K562 (cell line): ENCODE measurements at regions not wholly inside any gene's neighbourhood (a gene's known extent, or its start where the extent isn't known, plus 50 kb on each side); places are given as distances from the start of the nearest gene placed in this dataset.

Experiments used
- ATAC-seq: fragments of 200-7000 bp; cut with Tn5 transposase; 3 replicates; pipeline ENCODE4 v1.9.1; 2020; ENCODE audit warnings: moderate library complexity
- BruUV-seq: library from RNA; stranded (reverse); fragments of 400-500 nt; replicated peaks from 2 replicates; lab custom pipeline; 2021; lab: Mats Ljungman, UMichigan
- CTCF ChIA-PET: fragments of 300-600 bp; formaldehyde crosslinking; extraction: SDS; loops from one replicate; lab custom pipeline; 2021; ENCODE audit warnings: low intra/inter-chr PET ratio; lab: Yijun Ruan, JAX
- POLR2A ChIA-PET: fragments of 300-600, 350-650 bp; sonication (Branson Sonifier 250); formaldehyde crosslinking; extraction: SDS; loops from one replicate; lab custom pipeline; 2021; ENCODE audit warnings: antibody characterized with exemption, inconsistent platforms; lab: Yijun Ruan, JAX
- DNase-seq, 4 experiments: peaks; one replicate each; pipeline versions ENCODE4 v3.0.0 to v3.0.0-alpha.2; 2011 to 2018; ENCODE audit warnings: low spot score in 3 of 4, mixed read lengths in 3 of 4; ENCODE audit errors: extremely low read depth in 1 of 4
- FAIRE-seq: peaks from 2 replicates; lab custom pipeline; 2011; peaks lifted over from hg19 to GRCh38; lab: Jason Lieb, UNC
- H2AFZ ChIP-seq: 2 replicates; pipeline ENCODE4 v1.6.0; 2011; ENCODE audit warnings: low read depth, low read length, control low read depth, inconsistent platforms
- H3K27ac ChIP-seq: fragments of 200-600 bp; 3 replicates; pipeline ENCODE4 v1.8.0; 2011; ENCODE audit warnings: low read depth, mild to moderate bottlenecking, control low read depth, inconsistent platforms, low read length, moderate library complexity, mixed read lengths; ENCODE audit errors: extremely low read depth
- H3K27me3 ChIP-seq, 2 experiments: fragments of 300-600 bp in 1 of 2; 2 replicates in 1 of 2; 3 replicates in 1 of 2; pipeline versions ENCODE4 v1.6.0 to v1.8.0; 2011; ENCODE audit warnings: inconsistent platforms in 2 of 2, low read length in 2 of 2, mild to moderate bottlenecking in 1 of 2, mixed read lengths in 1 of 2, moderate library complexity in 1 of 2; ENCODE audit not compliant: control insufficient read depth in 2 of 2, insufficient read depth in 2 of 2
- H3K36me3 ChIP-seq: fragments of 300-600 bp; 3 replicates; pipeline ENCODE4 v1.8.0; 2011; ENCODE audit warnings: mild to moderate bottlenecking, low read length, inconsistent platforms; ENCODE audit not compliant: control insufficient read depth, insufficient read depth
- H3K4me1 ChIP-seq, 2 experiments: fragments of 200-600 bp in 1 of 2; replicated peaks in 1 of 2; 2 replicates in 1 of 2; 3 replicates in 1 of 2; pipeline versions ENCODE4 v1.5.1 to v1.8.0; 2011; ENCODE audit warnings: inconsistent platforms in 2 of 2, low read length in 2 of 2, mild to moderate bottlenecking in 1 of 2, mixed read lengths in 1 of 2, moderate library complexity in 1 of 2; ENCODE audit not compliant: control insufficient read depth in 2 of 2, insufficient read depth in 2 of 2
- H3K4me2 ChIP-seq: 2 replicates; pipeline ENCODE4 v1.6.1; 2011; ENCODE audit warnings: low read length, control low read depth, inconsistent platforms, mixed read lengths; ENCODE audit not compliant: insufficient read depth
- H3K4me3 ChIP-seq: fragments of 200-600 bp; sonication (generic), shearing (Covaris generic); 2 replicates; pipeline ENCODE4 v1.5.1; 2016; ENCODE audit warnings: control low read depth, inconsistent platforms
- H3K79me2 ChIP-seq: fragments of 200-600 bp; 3 replicates; pipeline ENCODE4 v1.8.0; 2011; ENCODE audit warnings: low read length, inconsistent platforms; ENCODE audit not compliant: control insufficient read depth, insufficient read depth
- H3K9ac ChIP-seq, 2 experiments: 2 replicates each; pipeline versions ENCODE4 v1.6.0 to v1.6.1; 2011; ENCODE audit warnings: low read depth in 2 of 2, low read length in 2 of 2, control low read depth in 1 of 2, inconsistent platforms in 1 of 2, mild to moderate bottlenecking in 1 of 2, mixed read lengths in 1 of 2; ENCODE audit not compliant: insufficient read depth in 1 of 2
- H3K9me1 ChIP-seq: one replicate; pipeline ENCODE4 v1.6.0; 2011; ENCODE audit warnings: inconsistent platforms, mild to moderate bottlenecking, low read length, moderate library complexity; ENCODE audit not compliant: control insufficient read depth, insufficient read depth
- H3K9me3 ChIP-seq: replicated peaks from 2 replicates; pipeline ENCODE4 v1.5.1; 2011; ENCODE audit warnings: low read depth, low read length, inconsistent platforms; ENCODE audit not compliant: control insufficient read depth, insufficient read depth
- H4K20me1 ChIP-seq: replicated peaks from 2 replicates; pipeline ENCODE4 v1.6.1; 2011; ENCODE audit warnings: low read length, inconsistent platforms, mixed read lengths; ENCODE audit not compliant: control insufficient read depth, insufficient read depth
- HMGN3 ChIP-seq: IDR thresholded peaks from 2 replicates; pipeline ENCODE4 v1.6.1; 2011; ENCODE audit warnings: borderline replicate concordance, low read depth, mild to moderate bottlenecking, mixed read lengths, low read length; ENCODE audit not compliant: insufficient read length; ENCODE audit errors: extremely low read depth
- KAT8 ChIP-seq: fragments of 450-650 bp; IDR thresholded peaks from 2 replicates; pipeline ENCODE4 v1.6.1; 2016; ENCODE audit warnings: low read depth, mild to moderate bottlenecking
- ZNF146 ChIP-seq: IDR thresholded peaks from one replicate; pipeline ENCODE4 v1.6.1; 2018; ENCODE audit warnings: missing compliant biosample characterization; ENCODE audit not compliant: unreplicated experiment
- WGBS: fragments of 100-300 bp; shearing (Covaris generic); methylation state at CpG from one replicate; pipeline ENCODE4 v1.1.6; 2016; ENCODE audit warnings: low coverage, mixed read lengths; ENCODE audit not compliant: insufficient coverage; ENCODE audit errors: missing lambda C conversion rate; 5-methylcytosine and 5-hydroxymethylcytosine counted together
- in situ Hi-C: fragments of 300-500 bp; cut with MboI; formaldehyde crosslinking; loops from 4 replicates; pipeline ENCODE4 v1.15.0; 2018; ENCODE audit warnings: inconsistent platforms, mixed read lengths
- intact Hi-C: fragments of 100-400 bp; cut with micrococcal nuclease; formaldehyde crosslinking; loops from 2 replicates; pipeline ENCODE4 v1.14.2; 2022
- TF ChIP-seq, protein P1 (sequence below): sonication (generic); formaldehyde crosslinking; IDR thresholded peaks from 2 replicates; pipeline ENCODE4 v1.8.0; 2022; ENCODE audit warnings: mild to moderate bottlenecking, missing genetic modification reagents
- TF ChIP-seq, protein P2 (sequence below), 2 experiments: fragments of 450-650 bp in 1 of 2; sonication (generic) in 1 of 2; formaldehyde crosslinking in 1 of 2; IDR thresholded peaks in 1 of 2; conservative IDR thresholded peaks in 1 of 2; 2 replicates each; pipeline versions ENCODE4 v1.6.1 to v1.8.1; 2016 to 2023; ENCODE audit warnings: mild to moderate bottlenecking in 2 of 2, moderate library complexity in 2 of 2, inconsistent platforms in 1 of 2, missing genetic modification reagents in 1 of 2
- TF ChIP-seq, protein P3 (sequence below): IDR thresholded peaks from 2 replicates; pipeline ENCODE4 v1.6.1; 2016; ENCODE audit warnings: missing genetic modification characterization, missing compliant biosample characterization

DNA sequence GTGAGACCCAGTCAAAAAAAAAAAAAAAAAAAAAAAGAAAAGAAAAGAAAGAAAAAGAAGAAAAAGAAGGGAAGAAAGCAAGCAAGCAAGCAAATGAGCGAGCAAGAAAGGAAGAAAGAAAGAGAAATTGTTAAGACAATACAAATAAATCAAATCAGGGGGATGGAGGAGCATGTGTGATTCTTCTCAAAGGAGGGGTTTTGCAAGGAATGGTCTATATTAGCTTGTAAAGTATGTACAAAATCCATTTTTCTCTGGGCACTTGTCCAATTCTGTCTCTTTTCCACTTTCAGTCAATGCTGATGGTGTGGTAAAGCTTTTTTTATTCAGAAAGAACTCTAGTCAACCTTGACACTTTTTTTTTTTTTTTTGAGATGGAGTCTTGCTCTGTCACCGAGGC, 133.7 kb upstream of the TNFAIP3 start:
- TF ChIP-seq, protein P1, sequence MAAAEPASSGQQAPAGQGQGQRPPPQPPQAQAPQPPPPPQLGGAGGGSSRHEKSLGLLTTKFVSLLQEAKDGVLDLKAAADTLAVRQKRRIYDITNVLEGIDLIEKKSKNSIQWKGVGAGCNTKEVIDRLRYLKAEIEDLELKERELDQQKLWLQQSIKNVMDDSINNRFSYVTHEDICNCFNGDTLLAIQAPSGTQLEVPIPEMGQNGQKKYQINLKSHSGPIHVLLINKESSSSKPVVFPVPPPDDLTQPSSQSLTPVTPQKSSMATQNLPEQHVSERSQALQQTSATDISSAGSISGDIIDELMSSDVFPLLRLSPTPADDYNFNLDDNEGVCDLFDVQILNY (CRISPR knock-in tag): no peak
- TF ChIP-seq KAT8: no peak
- no peak for TF ChIP-seq HMGN3
- TF ChIP-seq, protein P2, sequence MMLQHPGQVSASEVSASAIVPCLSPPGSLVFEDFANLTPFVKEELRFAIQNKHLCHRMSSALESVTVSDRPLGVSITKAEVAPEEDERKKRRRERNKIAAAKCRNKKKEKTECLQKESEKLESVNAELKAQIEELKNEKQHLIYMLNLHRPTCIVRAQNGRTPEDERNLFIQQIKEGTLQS (IDR thresholded peaks at IDR 0.05): no peak
- TF ChIP-seq, protein P2 (CRISPR knock-in tag; conservative IDR thresholded peaks at IDR 0.05): no peak
- TF ChIP-seq, protein P3, sequence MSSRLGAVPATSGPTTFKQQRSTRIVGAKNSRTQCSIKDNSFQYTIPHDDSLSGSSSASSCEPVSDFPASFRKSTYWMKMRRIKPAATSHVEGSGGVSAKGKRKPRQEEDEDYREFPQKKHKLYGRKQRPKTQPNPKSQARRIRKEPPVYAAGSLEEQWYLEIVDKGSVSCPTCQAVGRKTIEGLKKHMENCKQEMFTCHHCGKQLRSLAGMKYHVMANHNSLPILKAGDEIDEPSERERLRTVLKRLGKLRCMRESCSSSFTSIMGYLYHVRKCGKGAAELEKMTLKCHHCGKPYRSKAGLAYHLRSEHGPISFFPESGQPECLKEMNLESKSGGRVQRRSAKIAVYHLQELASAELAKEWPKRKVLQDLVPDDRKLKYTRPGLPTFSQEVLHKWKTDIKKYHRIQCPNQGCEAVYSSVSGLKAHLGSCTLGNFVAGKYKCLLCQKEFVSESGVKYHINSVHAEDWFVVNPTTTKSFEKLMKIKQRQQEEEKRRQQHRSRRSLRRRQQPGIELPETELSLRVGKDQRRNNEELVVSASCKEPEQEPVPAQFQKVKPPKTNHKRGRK (tag): peak; percentile 74
- no peak for TF ChIP-seq ZNF146
- H4K20me1 ChIP-seq: no peaks in the 10 kb centered on the region
- intact Hi-C loops: no loop called here
- no peak overlapping the region for H3K27ac ChIP-seq
- no peaks in the 10 kb centered on the region for H3K9me3 ChIP-seq
- no peaks in the 10 kb centered on the region for H3K79me2 ChIP-seq
- no peak overlapping the region for H2AFZ ChIP-seq
- ChIA-PET POLR2A (interaction anchor here (0.6 to 1.9 kb wide), 2 partner anchors 24 to 134 kb away, joined by 3 to 4 read pairs; no protein-coding TSS in a partner anchor), CTCF (no interaction called here)
- H3K36me3 ChIP-seq: no peaks in the 10 kb centered on the region
- no peak overlapping the region for H3K9ac ChIP-seq
- FAIRE-seq (no peak), ATAC-seq (no peak), DNase-seq (no peak)
- peaks cover 0 to 7% of the 10 kb centered on the region in 2 experiments; a peak in 1 of 5 replicates for H3K4me1 ChIP-seq
- WGBS: 10% methylated on average over 2 of the region's 2 CpGs
- in situ Hi-C loops: no loop called here
- BruUV-seq: no TSS peak
- H3K27me3 ChIP-seq: peaks cover 5 to 16% of the 10 kb centered on the region in 2 experiments; a peak in 4 of 5 replicates
- no peak overlapping the region for H3K4me3 ChIP-seq
- H3K9me1 ChIP-seq: no peaks in the 10 kb centered on the region
- no peak overlapping the region for H3K4me2 ChIP-seq
